Gastroesophageal sphincter (tissue), 4 donors: ENCODE measurements at regions not wholly inside any gene's neighbourhood (a gene's known extent, or its start where the extent isn't known, plus 50 kb on each side); places are given as distances from the start of the nearest gene placed in this dataset.

Experiments
- ATAC-seq: fragments of 150-250 bp; one replicate; pipeline ENCODE4 v1.9.1; 2016; ENCODE audit warnings: mild to moderate bottlenecking, moderate library complexity
- H3K27ac ChIP-seq, 4 donors: fragments of 200-600 bp; sonication (generic) in 3 of 4; 1 replicate in 3 of 4; 2 replicates in 1 of 4; pipeline ENCODE4 v1.5.1; 2016 to 2019
- H3K27me3 ChIP-seq: fragments of 200-600 bp; sonication (generic); one replicate; pipeline ENCODE4 v1.5.1; 2019
- H3K36me3 ChIP-seq, 2 donors: fragments of 200-600 bp; sonication (generic); one replicate each; pipeline ENCODE4 v1.5.1; 2019; ENCODE audit warnings: control low read depth in 1 of 2
- H3K4me1 ChIP-seq, 3 donors: fragments of 200-600 bp; sonication (generic); 1 replicate in 2 of 3; 2 replicates in 1 of 3; pipeline ENCODE4 v1.5.1; 2016 to 2019; ENCODE audit warnings: control low read depth in 2 of 3
- H3K4me3 ChIP-seq, 2 donors: fragments of 200-600 bp; sonication (generic); one replicate each; pipeline ENCODE4 v1.5.1; 2019; ENCODE audit warnings: mild to moderate bottlenecking in 1 of 2, moderate library complexity in 1 of 2
- H3K9me3 ChIP-seq, 3 donors: fragments of 200-600 bp; sonication (generic); one replicate each; pipeline ENCODE4 v1.5.1; 2017 to 2019; ENCODE audit warnings: control low read depth in 2 of 3
- CTCF ChIP-seq, 4 experiments: fragments of 200-600 bp in 2 of 4; fragments of 450-650 bp in 2 of 4; sonication (generic) in 1 of 4; IDR thresholded peaks; one replicate each; pipeline ENCODE4 v1.5.1; 2017 to 2019; ENCODE audit warnings: antibody characterized with exemption in 4 of 4, mild to moderate bottlenecking in 2 of 4, moderate library complexity in 2 of 4
- EP300 ChIP-seq: sonication (generic); formaldehyde crosslinking; IDR thresholded peaks from one replicate; pipeline ENCODE4 v1.6.1; 2017; ENCODE audit warnings: antibody characterized with exemption, mild to moderate bottlenecking
- POLR2A ChIP-seq, 2 donors: fragments of 450-650 bp; IDR thresholded peaks; one replicate each; pipeline ENCODE4 v1.6.1; 2017; ENCODE audit warnings: antibody characterized with exemption in 2 of 2, mild to moderate bottlenecking in 2 of 2, moderate library complexity in 1 of 2
- POLR2AphosphoS5 ChIP-seq: sonication (generic); formaldehyde crosslinking; IDR thresholded peaks from one replicate; pipeline ENCODE4 v1.6.1; 2017; ENCODE audit warnings: antibody characterized with exemption
- WGBS, 2 donors: methylation state at CpG; one replicate each; pipeline ENCODE4 v1.1.5; 2018; ENCODE audit warnings: low coverage in 1 of 2; 5-methylcytosine and 5-hydroxymethylcytosine counted together

DNA sequence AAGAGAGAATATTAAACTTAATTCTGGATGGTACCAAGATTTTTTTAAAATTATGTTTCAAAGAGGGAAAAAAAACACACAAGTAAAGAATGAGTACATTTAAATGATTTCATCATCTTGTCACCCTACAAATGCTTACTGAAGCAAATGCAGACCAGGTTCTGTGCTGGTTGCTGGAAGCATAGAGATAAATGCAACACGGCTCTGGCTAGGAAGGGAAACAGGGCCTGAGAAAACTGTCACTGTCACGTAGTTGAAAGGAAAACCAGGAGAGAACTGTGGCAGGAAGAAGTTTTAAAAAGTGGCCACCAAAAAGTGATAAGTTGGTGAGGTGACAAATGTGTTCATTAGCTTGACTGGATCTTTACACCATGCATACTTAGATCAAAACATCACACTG, 336.9 kb upstream of the NFIA start:
- no peaks in the 10 kb centered on the region for H3K4me1 ChIP-seq
- H3K4me3 ChIP-seq, result no peak overlapping the region
- H3K9me3 ChIP-seq, result no peaks in the 10 kb centered on the region
- H3K36me3 ChIP-seq, result no peaks in the 10 kb centered on the region
- H3K27ac ChIP-seq, result no peak overlapping the region
- TF ChIP-seq POLR2A (IDR thresholded peaks at IDR 0.05), result no peak
- TF ChIP-seq EP300, result no peak
- TF ChIP-seq POLR2AphosphoS5, result no peak
- TF ChIP-seq CTCF (IDR thresholded peaks at IDR 0.05), result no peak
- WGBS, 2 donors, result 49 to 72% methylated on average over 2 of the region's 2 CpGs
- no peaks in the 10 kb centered on the region for H3K27me3 ChIP-seq
- ATAC-seq, result no peak

- ATAC-seq, result no peak
- no peak overlapping the region for H3K4me3 ChIP-seq
- TF ChIP-seq POLR2A (IDR thresholded peaks at IDR 0.05), result no peak
- TF ChIP-seq POLR2AphosphoS5, result no peak
- TF ChIP-seq EP300, result no peak
- no peak for TF ChIP-seq CTCF (IDR thresholded peaks at IDR 0.05)
- no peaks in the 10 kb centered on the region for H3K36me3 ChIP-seq
- H3K9me3 ChIP-seq, result no peaks in the 10 kb centered on the region
- no peak overlapping the region for H3K27ac ChIP-seq
- H3K27me3 ChIP-seq, result no peaks in the 10 kb centered on the region
- WGBS, 2 donors, result 85 to 88% methylated on average over 4 of the region's 4 CpGs
- H3K4me1 ChIP-seq, result no peaks in the 10 kb centered on the region
Measured at GRCh38 chr1:60742339-60742738, 340.0 kb upstream of the NFIA start.

GRCh38 chr1:60740154-60740553, 342.2 kb upstream of the NFIA start:
- no peak for TF ChIP-seq POLR2A (IDR thresholded peaks at IDR 0.05)
- TF ChIP-seq EP300, result no peak
- no peak for TF ChIP-seq POLR2AphosphoS5
- no peak for TF ChIP-seq CTCF (IDR thresholded peaks at IDR 0.05)
- Histone ChIP-seq H3K27me3 (no peaks in the 10 kb centered on the region), H3K9me3 (no peaks in the 10 kb centered on the region), H3K4me1 (no peaks in the 10 kb centered on the region), H3K27ac (no peak overlapping the region), H3K36me3 (no peaks in the 10 kb centered on the region), H3K4me3 (no peak overlapping the region)
- no peak for ATAC-seq
- WGBS, 2 donors, result 27 to 48% methylated on average over 1 to 2 of the region's 2 CpGs

- Histone ChIP-seq H3K4me1 (no peaks in the 10 kb centered on the region), H3K27me3 (no peaks in the 10 kb centered on the region), H3K27ac (no peak overlapping the region), H3K4me3 (no peak overlapping the region), H3K9me3 (no peaks in the 10 kb centered on the region), H3K36me3 (no peaks in the 10 kb centered on the region)
- TF ChIP-seq CTCF (IDR thresholded peaks at IDR 0.05) (no peak), POLR2AphosphoS5 (no peak), POLR2A (IDR thresholded peaks at IDR 0.05) (no peak), EP300 (no peak)
- no peak for ATAC-seq
Measured at GRCh38 chr1:60739729-60740128, 342.6 kb upstream of the NFIA start.

DNA sequence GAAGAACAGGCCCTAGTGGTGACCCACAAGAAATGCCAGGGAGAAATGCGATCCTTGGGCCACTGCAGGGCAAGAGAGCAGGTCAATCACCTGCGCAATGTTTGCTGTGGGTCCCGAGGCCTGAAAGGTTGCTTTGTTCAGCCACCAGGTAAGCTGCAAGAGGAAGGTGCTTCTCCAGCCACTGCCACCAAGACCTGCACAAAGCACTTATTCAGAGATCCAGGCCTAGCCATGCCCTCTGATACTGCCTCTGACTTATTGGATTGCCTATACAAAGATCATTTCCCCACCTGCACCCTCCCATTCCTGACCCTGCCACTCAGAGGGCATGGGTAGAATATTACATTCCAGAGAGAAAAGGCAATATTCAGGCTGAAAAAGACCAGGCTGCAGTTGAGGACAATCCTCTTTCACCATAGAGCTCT, 349.4 kb upstream of the NFIA start:
- Histone ChIP-seq H3K4me3 (no peak overlapping the region), H3K27ac (no peak overlapping the region), H3K9me3 (no peaks in the 10 kb centered on the region), H3K36me3 (no peaks in the 10 kb centered on the region), H3K27me3 (no peaks in the 10 kb centered on the region), H3K4me1 (no peaks in the 10 kb centered on the region)
- 80% methylated on average over 1 of the region's 3 CpGs; no CpG with 5 or more reads in 1 of the 2 donors for WGBS, 2 donors
- TF ChIP-seq POLR2AphosphoS5 (no peak), EP300 (no peak), POLR2A (IDR thresholded peaks at IDR 0.05) (no peak), CTCF (IDR thresholded peaks at IDR 0.05) (no peak)
- no peak for ATAC-seq
